Right kidney (tissue), 1 donor: ENCODE measurements at regions not wholly inside any gene's neighbourhood (a gene's known extent, or its start where the extent isn't known, plus 50 kb on each side); places are given as distances from the start of the nearest gene placed in this dataset.
"Not testable (repeated sequence)": the region's sequence is repeated elsewhere in the genome, so short reads cannot be mapped to it uniquely, and the experiment has no call there.

Experiments used
- DNase-seq: peaks from one replicate; pipeline ENCODE4 v3.0.0-alpha.2; 2016

DNA sequence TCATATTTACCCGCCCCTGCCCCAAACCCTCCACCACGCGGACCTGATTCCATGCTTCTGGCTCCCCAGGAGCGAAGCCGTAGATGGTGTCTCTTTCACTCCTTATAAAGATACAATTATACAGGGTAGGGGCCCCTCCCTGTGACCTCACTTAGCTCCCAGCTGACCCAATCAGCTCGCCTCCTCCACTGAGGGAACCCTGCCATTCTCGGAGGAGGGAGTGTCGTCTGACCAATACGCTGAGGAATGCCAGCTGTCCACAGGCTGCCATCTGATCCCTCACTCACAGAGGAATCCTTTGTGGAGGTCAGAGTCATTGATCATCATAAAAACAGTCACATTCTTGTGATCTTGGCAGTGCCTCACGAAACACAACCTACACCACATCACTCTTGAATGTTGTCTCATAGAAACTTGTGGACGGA is 67.5 kb upstream of the INSIG1 start:
- DNase-seq = peak; percentile 48

DNA sequence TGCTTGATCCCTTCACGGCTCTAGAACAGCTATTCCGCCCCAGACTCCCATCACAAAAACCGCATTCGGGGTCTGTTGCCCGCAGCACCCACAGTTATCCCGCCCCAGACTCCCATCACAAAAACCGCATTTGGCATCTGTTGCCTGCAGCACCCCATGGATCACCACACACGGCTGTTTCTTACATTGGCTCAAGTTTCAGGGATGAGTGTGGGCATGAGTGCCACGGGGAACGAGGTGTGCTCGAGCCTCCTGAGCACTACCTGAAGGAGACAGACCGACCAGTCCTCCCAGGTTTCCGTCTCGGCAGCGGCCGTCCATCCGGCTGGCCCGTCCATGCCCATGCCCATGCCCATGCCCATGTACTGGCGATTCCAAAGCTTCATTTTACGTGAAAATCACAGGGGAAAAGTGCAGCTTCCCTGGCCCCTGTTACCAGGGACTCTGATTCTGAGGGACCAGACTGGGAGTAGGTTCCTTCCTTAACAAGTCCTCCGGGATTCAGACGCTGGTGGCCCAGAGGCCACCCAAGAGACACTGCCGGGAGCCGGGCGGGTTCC is 66.4 kb upstream of the INSIG1 start:
- DNase-seq = no peak

DNA sequence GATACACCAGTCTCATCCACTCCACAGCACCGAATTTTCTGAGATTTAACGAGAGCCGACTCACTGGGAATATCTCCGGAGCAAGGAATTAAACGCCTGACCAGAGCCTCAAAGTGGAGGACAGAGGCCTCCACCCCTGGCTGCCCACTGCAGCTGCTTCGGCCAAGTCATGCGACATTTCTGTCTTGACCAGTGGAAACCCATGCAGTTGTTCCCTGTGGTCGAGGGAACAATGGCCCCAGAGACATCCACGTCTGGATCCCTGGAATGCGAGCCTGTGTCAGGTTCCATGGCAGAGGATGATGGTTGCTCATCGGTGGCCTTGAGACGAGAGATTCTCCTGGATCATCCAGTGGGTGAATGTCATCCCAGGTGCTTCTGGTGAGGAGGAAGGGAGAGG is 65.7 kb upstream of the INSIG1 start:
- no peak for DNase-seq

DNA sequence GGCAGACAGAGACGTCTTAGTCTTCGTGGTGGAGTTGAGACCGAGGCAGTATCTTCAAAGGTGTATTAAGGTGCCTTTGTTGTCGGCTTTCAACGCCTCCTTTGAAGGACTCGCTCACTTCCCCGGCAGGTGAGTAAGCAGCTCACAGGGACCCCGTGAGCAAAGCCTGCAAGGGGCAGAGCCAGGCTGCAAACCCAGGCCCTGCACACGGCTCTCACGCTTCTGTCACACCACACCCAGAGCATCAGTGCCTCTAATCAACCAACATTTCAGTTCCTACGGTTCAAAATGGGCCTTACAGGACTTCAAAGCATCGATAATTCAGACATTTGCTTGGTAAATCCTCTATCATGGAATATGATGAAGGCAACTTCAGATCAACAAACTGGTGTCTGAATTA is 64.8 kb upstream of the INSIG1 start:
- DNase-seq = no peak

DNA sequence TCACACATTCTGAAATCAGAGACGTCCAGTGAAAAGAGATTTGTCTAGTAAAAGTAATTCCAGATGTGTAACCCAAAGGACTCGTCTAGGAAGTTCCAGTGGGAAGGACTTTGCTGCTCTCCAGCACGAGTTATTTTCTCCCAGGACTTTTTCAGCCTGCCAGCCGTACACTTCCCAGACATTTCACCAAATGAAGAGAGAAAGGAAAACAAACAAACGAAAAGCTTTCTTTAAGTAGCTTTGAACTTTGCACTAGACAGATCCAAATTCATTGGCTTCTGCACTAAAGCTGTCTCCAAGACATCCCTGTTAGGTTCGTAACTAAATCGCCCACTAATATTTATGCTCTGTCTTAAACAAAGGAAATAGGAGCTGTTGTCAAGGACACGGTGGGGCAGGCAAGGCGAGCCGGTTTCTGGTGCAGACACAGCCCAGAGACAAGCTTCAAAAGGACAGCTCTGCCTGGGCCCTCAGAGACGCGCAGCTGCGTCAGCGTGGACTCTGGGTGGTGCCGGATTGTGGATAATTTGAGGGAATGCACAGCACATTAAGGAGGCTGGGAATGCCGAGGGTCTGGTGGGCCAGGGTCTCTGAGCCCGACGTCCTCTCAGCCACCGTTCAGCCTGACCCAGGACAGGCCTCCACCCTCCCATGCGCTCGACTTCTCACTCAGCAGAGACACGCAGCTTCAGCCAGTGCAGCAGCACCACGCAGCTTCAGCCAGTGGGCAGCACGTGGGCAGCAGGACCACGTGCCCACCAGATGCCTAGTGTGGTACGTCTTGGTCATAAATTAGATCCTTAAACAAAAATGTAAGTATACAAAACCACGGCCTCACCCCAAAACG is 64.1 kb upstream of the INSIG1 start:
- DNase-seq = peak; percentile 56

DNA sequence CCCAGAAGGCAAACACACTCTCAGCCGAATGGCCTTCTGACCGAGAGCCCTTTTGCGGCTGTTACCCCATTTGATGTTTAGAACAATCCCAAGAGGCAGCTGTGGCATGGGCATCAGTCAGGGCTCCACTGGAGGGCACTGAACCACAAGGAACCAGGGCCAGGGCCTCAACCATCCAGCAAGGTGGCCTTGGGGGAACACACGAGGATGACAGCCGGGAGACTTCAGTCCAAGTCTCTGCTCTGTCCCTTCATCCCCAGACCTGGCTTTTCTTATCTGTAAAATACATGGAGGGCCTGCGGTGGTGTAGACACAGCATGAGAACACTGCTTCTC is 63.6 kb upstream of the INSIG1 start:
- no peak for DNase-seq

DNA sequence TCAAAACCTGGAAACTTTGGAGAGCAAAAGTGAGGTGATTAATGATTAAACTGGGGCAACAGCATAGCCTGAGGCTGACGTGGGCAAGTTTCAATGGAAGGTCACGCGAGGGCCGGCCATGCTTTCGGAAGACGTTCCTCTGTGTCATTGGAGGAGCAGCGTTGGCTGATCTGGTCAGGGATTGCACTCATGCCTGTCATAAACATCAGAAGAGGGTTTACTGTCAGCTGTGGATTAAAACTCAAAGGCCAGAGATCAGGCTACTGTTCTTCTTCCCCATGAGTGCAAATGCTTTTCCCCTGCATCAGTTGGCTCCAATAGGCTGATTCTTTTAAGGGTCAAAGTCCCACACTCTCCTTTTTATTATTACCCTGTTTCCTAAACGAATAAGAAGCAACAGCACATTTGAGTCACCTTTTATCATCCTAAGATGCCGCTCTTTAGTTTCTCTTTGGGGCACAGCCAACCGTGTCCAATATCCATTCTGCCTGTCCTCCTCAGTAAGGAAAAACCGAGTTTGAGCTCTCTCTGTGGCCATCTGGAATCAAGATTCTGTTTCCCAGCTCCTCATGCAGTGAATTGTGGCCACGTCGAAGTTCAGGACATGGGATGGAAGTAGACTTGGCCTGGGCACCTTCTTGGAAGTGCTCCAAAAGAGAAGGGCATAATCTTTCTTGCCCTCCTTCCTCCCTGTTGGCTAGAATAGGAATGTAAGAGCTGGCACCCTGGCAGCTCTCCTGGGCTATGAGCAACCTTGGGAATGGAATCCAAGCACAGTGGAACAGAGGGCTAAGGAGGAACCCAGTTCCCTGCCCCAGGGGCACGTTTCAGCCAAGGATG is 62.5 kb upstream of the INSIG1 start:
- no peak for DNase-seq

DNA sequence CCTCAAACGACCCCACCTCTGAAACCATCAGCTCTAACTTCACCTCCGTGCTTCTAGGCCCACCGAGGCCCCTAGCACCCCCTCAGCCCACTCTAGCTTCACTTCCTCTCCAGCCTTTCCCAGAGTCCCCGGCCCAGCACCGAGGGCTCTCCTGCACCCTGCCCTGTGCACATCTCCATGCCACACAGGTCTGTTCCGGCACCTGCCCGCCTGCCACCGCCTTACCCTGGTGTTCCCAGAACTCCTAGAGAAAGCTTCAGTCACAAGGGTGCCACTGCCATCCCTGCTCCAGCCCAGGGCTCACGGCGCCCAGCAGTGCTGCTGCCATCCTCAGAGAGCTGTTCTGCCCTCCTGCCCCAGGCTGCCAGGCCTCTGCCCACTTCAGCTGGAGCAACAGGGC is 61.3 kb upstream of the INSIG1 start:
- no peak for DNase-seq

DNA sequence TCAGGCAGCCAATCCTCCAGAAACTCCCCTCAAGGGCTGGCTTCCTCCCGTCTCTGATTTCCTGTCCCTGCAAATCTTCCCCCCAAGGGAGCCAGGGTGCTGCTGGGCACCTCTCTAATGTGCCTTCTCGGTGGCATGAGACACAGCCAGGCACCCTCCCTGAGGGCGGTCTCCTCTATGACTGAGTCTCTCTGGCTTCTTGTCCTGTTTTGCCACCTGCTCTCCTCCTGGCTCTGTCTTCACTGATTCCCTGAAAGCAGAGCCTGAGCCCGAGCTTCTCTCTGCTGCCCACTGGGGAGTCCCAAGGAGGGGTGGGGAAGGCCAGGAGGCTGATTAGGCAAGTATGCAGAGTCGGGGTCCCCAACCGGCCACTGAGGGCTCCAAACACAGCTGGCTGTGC is 60.4 kb upstream of the INSIG1 start:
- DNase-seq = no peak

DNA sequence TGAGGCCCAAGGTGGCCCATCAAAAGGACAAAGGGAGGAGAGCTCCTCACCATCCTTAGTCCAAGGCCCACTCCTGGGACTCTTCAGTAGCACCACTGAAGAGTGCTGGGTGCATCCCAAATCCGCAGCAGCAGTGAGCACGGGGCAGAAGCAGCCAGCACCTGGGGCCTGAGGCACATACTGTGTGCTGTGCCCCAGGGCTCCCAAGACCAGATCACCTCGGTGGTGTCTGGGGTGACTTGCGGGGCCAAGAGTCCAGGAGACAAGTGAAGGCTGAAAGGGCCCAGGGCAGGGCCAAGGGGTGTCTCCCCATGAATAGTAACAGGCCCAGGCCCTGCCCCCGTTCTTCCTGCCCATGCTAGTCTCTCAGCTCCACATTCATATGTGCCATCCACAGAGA is 59.9 kb upstream of the INSIG1 start:
- no peak for DNase-seq

DNA sequence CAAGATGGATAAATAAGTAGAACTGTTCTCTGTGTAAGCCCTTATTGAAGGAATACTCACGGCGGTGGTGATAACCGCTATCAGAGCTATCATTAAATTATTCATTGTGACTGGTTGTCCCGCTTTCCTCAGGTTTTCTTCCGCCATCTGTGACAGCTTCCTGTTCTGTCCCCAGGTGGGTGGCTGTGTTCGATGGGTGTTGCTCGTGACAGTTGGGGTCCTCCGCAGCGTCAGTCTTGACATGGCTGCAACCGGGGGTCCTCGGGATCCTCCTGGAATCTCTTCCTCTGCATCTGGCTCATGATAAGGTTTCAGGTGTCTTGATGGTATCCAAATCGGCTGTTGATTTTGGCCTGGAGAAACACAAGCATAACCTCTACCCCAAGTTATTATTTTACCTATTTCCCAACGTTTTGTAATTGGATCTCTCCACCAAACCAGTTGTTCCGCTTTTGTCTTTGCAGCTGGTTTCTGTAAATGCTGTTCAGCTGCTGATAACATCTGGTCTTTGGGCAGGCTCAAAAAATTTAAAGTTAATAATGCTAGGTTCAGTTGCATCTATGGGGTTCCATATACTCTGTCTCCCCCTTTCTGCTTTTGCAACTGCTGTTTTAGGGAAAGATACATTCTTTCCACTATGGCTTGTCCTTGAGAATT is 58.1 kb upstream of the INSIG1 start:
- DNase-seq = not testable (repeated sequence)

DNA sequence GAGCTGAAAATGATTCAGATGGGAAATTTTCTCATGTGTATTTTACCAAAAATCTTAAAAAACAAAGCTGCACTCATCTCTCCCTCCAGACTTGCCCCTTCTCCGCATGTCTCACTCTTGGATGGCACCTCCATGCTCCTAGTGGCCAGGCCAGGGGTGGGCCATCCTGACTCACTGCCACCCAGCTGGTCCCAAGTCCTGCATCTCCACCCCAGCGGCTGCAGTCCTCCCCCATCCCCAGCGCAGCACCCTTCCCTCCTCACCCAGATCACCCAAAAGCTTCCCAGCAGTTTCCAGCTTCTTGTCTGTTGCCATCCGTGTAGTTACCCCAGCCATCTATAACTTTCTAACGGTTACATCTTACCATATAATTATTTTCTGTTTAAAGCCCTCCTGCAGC is 53.0 kb upstream of the INSIG1 start:
- no peak for DNase-seq

DNA sequence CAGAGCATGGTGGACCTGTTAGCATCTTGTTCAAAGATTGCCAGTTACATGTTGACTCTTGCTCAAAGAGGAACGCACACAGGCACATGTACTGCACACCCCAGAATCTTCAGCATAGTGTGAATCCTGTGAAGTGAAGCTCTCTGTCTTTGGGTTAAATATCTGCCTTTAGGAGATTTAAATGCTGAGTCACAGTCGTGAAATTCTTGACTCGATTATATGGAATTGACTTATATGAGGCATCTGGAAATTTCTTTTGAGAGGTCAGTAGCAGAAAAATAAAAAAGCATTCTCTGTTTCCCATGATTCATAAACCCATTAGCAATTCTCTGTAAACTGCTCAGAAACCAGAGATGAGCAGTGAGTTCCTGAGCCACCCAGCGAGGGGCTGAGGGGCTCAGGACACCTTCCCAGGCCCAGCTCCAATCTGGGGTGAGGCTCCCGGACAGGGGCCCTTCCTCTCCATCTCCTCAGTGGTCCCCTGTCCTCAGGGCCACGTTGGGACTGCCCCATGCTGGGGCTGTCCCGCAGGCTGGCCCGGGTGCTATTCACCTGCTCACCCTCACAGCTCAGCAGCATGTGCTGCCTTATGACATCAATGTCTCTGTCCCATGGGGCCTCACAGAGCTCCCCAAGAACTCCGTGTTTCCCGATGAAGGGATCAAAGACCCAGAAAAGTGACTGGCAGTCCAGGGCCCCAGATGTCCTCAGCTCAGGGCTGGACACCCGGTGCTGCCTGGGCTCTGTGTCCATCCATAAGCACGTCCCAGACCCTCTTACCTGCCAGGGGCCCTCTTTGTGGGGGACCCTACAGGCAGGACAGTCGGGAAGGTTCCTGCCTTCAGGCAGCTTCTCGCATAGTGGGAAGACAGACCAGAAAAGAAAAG is 50.0 kb upstream of the INSIG1 start:
- no peak for DNase-seq
